Aorta (tissue), 5 donors: ENCODE measurements at regions not wholly inside any gene's neighbourhood (a gene's known extent, or its start where the extent isn't known, plus 50 kb on each side); places are given as distances from the start of the nearest gene placed in this dataset.

Experiments
- ATAC-seq: fragments of 200-7000 bp; cut with Tn5 transposase; one replicate; pipeline ENCODE4 v1.9.1; 2022; ENCODE audit warnings: moderate library complexity; ENCODE audit not compliant: low FRiP score
- DNase-seq, 2 donors: peaks; one replicate each; pipeline ENCODE4 v3.0.0-alpha.2; 2020
- H3K27ac ChIP-seq, 2 donors: one replicate each; pipeline ENCODE4 v1.5.1; 2013; ENCODE audit warnings: low read length in 2 of 2, mild to moderate bottlenecking in 2 of 2, moderate library complexity in 2 of 2, control low read depth in 1 of 2, inconsistent platforms in 1 of 2, low read depth in 1 of 2
- H3K27me3 ChIP-seq, 2 donors: one replicate each; pipeline ENCODE4 v1.6.1; 2013; ENCODE audit warnings: control low read depth in 1 of 2, low read length in 1 of 2, mild to moderate bottlenecking in 1 of 2, moderate library complexity in 1 of 2; ENCODE audit not compliant: insufficient read depth in 2 of 2, control insufficient read depth in 1 of 2
- H3K36me3 ChIP-seq, 2 donors: one replicate each; pipeline ENCODE4 v1.6.1; 2013; ENCODE audit warnings: control low read depth in 1 of 2, low read length in 1 of 2, mild to moderate bottlenecking in 1 of 2; ENCODE audit not compliant: insufficient read depth in 2 of 2, control insufficient read depth in 1 of 2
- H3K4me1 ChIP-seq, 2 donors: one replicate each; pipeline ENCODE4 v1.6.1; 2013; ENCODE audit warnings: low read length in 2 of 2, control low read depth in 1 of 2, mild to moderate bottlenecking in 1 of 2, moderate library complexity in 1 of 2; ENCODE audit not compliant: insufficient read depth in 2 of 2, control insufficient read depth in 1 of 2
- H3K4me3 ChIP-seq, 2 donors: one replicate each; pipeline ENCODE4 v1.5.1; 2013; ENCODE audit warnings: low read length in 2 of 2, control low read depth in 1 of 2, mild to moderate bottlenecking in 1 of 2
- H3K9me3 ChIP-seq: one replicate; pipeline ENCODE4 v1.6.1; 2013; ENCODE audit warnings: mild to moderate bottlenecking, low read length; ENCODE audit not compliant: control insufficient read depth
- WGBS, 2 donors: extraction: QIAGEN DNeasy Blood & Tissue Kit; methylation state at CpG; one replicate each; pipeline ENCODE4 v1.1.7; 2013; 5-methylcytosine and 5-hydroxymethylcytosine counted together
- intact Hi-C, 2 donors: fragments of 100-400 bp; cut with DNase I; formaldehyde crosslinking; loops; one replicate each; pipeline versions ENCODE4 v1.14.2 to v1.15.0; 2022
- donor health status: healthy with polysubstance abuse.
- donor health status: Bipolar disorder and iron deficiency.
- donor health status: DM: no; HTN: no; CAD: no.
- donor health status: DM: no; HTN: no; CAD: no.
- donor health status: DM: yes; HTN: yes; CAD: no.

- Histone ChIP-seq H3K36me3 (no peaks in the 10 kb centered on the region), H3K27me3 (no peaks in the 10 kb centered on the region), H3K27ac (no peak overlapping the region), H3K9me3 (no peaks in the 10 kb centered on the region), H3K4me1 (no peaks in the 10 kb centered on the region), H3K4me3 (no peak overlapping the region)
- no peak for ATAC-seq
- WGBS, 2 donors, result 96 to 100% methylated on average over 1 of the region's 1 CpG
- no peak for DNase-seq
- intact Hi-C loops, result no loop called here
Observed at GRCh38 chrX:99091459-99091858, 1318.6 kb downstream of the PCDH19 start.

- Histone ChIP-seq H3K4me1 (no peaks in the 10 kb centered on the region), H3K4me3 (no peak overlapping the region), H3K27me3 (no peaks in the 10 kb centered on the region), H3K27ac (no peak overlapping the region), H3K36me3 (no peaks in the 10 kb centered on the region), H3K9me3 (no peaks in the 10 kb centered on the region)
- DNase-seq (no peak), ATAC-seq (no peak)
- intact Hi-C loops, result no loop called here
- WGBS, 2 donors, result 84 to 85% methylated on average over 4 of the region's 4 CpGs
Observed at GRCh38 chrX:99078301-99078700, 1331.8 kb downstream of the PCDH19 start.

- WGBS, 2 donors, result 76 to 94% methylated on average over 3 of the region's 3 CpGs
- H3K36me3 ChIP-seq, result no peaks in the 10 kb centered on the region
- DNase-seq (no peak), ATAC-seq (no peak)
- intact Hi-C loops, result no loop called here
- no peak overlapping the region for H3K27ac ChIP-seq
- no peaks in the 10 kb centered on the region for H3K4me1 ChIP-seq
- H3K27me3 ChIP-seq, result no peaks in the 10 kb centered on the region
- no peak overlapping the region for H3K4me3 ChIP-seq
- no peaks in the 10 kb centered on the region for H3K9me3 ChIP-seq
Observed at GRCh38 chrX:99077099-99077498, 1333.0 kb downstream of the PCDH19 start.

GRCh38 chrX:99073551-99073950 is 1336.5 kb downstream of the PCDH19 start:
- intact Hi-C loops, result no loop called here
- no peak overlapping the region for H3K27ac ChIP-seq
- H3K4me3 ChIP-seq, result no peak overlapping the region
- H3K36me3 ChIP-seq, result no peaks in the 10 kb centered on the region
- no peaks in the 10 kb centered on the region for H3K4me1 ChIP-seq
- ATAC-seq, result no peak
- 75 to 76% methylated on average over 1 of the region's 1 CpG for WGBS, 2 donors
- H3K9me3 ChIP-seq, result no peaks in the 10 kb centered on the region
- DNase-seq, result no peak
- no peaks in the 10 kb centered on the region for H3K27me3 ChIP-seq

GRCh38 chrX:99051639-99052038 is 1358.4 kb downstream of the PCDH19 start:
- no peaks in the 10 kb centered on the region for H3K36me3 ChIP-seq
- H3K27me3 ChIP-seq, result no peaks in the 10 kb centered on the region
- H3K4me1 ChIP-seq, result no peaks in the 10 kb centered on the region
- intact Hi-C loops, result no loop called here
- DNase-seq (no peak), ATAC-seq (no peak)
- no peak overlapping the region for H3K27ac ChIP-seq
- H3K9me3 ChIP-seq, result no peaks in the 10 kb centered on the region
- no peak overlapping the region for H3K4me3 ChIP-seq

GRCh38 chrX:99033226-99033901 is 1376.7 kb downstream of the PCDH19 start:
- no peaks in the 10 kb centered on the region for H3K4me1 ChIP-seq
- intact Hi-C loops, result no loop called here
- H3K9me3 ChIP-seq, result no peaks in the 10 kb centered on the region
- no peak overlapping the region for H3K27ac ChIP-seq
- DNase-seq (no peak), ATAC-seq (no peak)
- no peak overlapping the region for H3K4me3 ChIP-seq
- WGBS, 2 donors, result 79 to 87% methylated on average over 1 of the region's 1 CpG
- no peaks in the 10 kb centered on the region for H3K36me3 ChIP-seq
- no peaks in the 10 kb centered on the region for H3K27me3 ChIP-seq

- DNase-seq, result no peak
- H3K36me3 ChIP-seq, result no peaks in the 10 kb centered on the region
- no peak overlapping the region for H3K4me3 ChIP-seq
- intact Hi-C loops, result no loop called here
- H3K9me3 ChIP-seq, result no peaks in the 10 kb centered on the region
- no peaks in the 10 kb centered on the region for H3K4me1 ChIP-seq
- no peak overlapping the region for H3K27ac ChIP-seq
- no peaks in the 10 kb centered on the region for H3K27me3 ChIP-seq
- ATAC-seq, result no peak
Observed at GRCh38 chrX:99010957-99011356, 1399.1 kb downstream of the PCDH19 start.

- WGBS, 2 donors, result 36 to 46% methylated on average over 1 of the region's 1 CpG
- Histone ChIP-seq H3K4me1 (no peaks in the 10 kb centered on the region), H3K4me3 (no peak overlapping the region), H3K9me3 (no peaks in the 10 kb centered on the region), H3K36me3 (no peaks in the 10 kb centered on the region), H3K27me3 (no peaks in the 10 kb centered on the region), H3K27ac (no peak overlapping the region)
- DNase-seq (no peak), ATAC-seq (no peak)
- intact Hi-C loops, result no loop called here
Observed at GRCh38 chrX:99001286-99001685, 1408.8 kb downstream of the PCDH19 start.

GRCh38 chrX:98962996-98963395 is 1447.1 kb downstream of the PCDH19 start:
- H3K27me3 ChIP-seq, result no peaks in the 10 kb centered on the region
- H3K4me3 ChIP-seq, result no peak overlapping the region
- H3K4me1 ChIP-seq, result no peaks in the 10 kb centered on the region
- ATAC-seq (no peak), DNase-seq (no peak)
- no peak overlapping the region for H3K27ac ChIP-seq
- intact Hi-C loops, result no loop called here
- H3K36me3 ChIP-seq, result no peaks in the 10 kb centered on the region
- no peaks in the 10 kb centered on the region for H3K9me3 ChIP-seq
- 51 to 79% methylated on average over 2 of the region's 2 CpGs for WGBS, 2 donors
